Mammary epithelial cell (primary cell): ENCODE measurements at regions not wholly inside any gene's neighbourhood (a gene's known extent, or its start where the extent isn't known, plus 50 kb on each side); places are given as distances from the start of the nearest gene placed in this dataset.

ENCODE experiments used
- EZH2 ChIP-seq: IDR thresholded peaks from 2 replicates; pipeline ENCODE4 v1.6.1; 2012; ENCODE audit warnings: low read length, inconsistent platforms, borderline replicate concordance
- TF ChIP-seq, protein P1 (sequence below), 2 donors: IDR thresholded peaks in 1 of 2; conservative IDR thresholded peaks in 1 of 2; 2 replicates each; pipeline ENCODE4 v1.5.1; 2011 to 2012; ENCODE audit warnings: inconsistent platforms in 2 of 2, low read length in 2 of 2, mild to moderate bottlenecking in 2 of 2, control low read depth in 1 of 2, low read depth in 1 of 2; ENCODE audit not compliant: insufficient read depth in 1 of 2; ENCODE audit errors: extremely low read depth in 1 of 2

- TF ChIP-seq, protein P1, sequence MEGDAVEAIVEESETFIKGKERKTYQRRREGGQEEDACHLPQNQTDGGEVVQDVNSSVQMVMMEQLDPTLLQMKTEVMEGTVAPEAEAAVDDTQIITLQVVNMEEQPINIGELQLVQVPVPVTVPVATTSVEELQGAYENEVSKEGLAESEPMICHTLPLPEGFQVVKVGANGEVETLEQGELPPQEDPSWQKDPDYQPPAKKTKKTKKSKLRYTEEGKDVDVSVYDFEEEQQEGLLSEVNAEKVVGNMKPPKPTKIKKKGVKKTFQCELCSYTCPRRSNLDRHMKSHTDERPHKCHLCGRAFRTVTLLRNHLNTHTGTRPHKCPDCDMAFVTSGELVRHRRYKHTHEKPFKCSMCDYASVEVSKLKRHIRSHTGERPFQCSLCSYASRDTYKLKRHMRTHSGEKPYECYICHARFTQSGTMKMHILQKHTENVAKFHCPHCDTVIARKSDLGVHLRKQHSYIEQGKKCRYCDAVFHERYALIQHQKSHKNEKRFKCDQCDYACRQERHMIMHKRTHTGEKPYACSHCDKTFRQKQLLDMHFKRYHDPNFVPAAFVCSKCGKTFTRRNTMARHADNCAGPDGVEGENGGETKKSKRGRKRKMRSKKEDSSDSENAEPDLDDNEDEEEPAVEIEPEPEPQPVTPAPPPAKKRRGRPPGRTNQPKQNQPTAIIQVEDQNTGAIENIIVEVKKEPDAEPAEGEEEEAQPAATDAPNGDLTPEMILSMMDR (conservative IDR thresholded peaks at IDR 0.05 in 1 of 2, IDR thresholded peaks at IDR 0.05 in 1 of 2; ENCODE audit: extremely low read depth in 1 of 2, insufficient read depth in 1 of 2, low read depth in 1 of 2, low read length in 2 of 2) = no peak
- no peak for TF ChIP-seq EZH2
Measured at GRCh38 chr11:134702827-134703226, 290.8 kb upstream of the B3GAT1 start.
